ENCODE measurements at regions not wholly inside any gene's neighbourhood (a gene's known extent, or its start where the extent isn't known, plus 50 kb on each side); places are given as distances from the start of the nearest gene placed in this dataset.

DNA sequence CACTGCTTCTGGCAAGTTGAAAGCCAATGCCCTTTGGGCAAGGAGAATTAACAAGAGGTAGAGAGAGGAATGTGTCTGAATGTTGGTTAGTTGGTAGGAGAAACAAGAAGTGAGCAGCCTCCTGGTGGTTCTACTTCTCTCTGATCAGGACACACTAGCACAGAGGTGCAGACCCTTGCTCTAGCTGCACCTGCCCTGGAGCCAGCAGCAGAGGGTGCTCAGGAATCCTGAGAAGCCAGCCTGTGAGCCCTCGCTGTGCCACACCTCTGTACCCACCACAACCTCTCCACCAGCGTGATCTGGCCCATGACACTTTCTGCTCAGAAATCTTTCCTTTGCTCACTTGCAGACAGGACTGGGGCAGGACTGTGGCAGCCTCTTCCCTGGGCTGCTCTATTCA, 364.7 kb downstream of the RPS24 start:
- TF ChIP-seq, protein P1, sequence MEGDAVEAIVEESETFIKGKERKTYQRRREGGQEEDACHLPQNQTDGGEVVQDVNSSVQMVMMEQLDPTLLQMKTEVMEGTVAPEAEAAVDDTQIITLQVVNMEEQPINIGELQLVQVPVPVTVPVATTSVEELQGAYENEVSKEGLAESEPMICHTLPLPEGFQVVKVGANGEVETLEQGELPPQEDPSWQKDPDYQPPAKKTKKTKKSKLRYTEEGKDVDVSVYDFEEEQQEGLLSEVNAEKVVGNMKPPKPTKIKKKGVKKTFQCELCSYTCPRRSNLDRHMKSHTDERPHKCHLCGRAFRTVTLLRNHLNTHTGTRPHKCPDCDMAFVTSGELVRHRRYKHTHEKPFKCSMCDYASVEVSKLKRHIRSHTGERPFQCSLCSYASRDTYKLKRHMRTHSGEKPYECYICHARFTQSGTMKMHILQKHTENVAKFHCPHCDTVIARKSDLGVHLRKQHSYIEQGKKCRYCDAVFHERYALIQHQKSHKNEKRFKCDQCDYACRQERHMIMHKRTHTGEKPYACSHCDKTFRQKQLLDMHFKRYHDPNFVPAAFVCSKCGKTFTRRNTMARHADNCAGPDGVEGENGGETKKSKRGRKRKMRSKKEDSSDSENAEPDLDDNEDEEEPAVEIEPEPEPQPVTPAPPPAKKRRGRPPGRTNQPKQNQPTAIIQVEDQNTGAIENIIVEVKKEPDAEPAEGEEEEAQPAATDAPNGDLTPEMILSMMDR (conservative IDR thresholded peaks at IDR 0.05; ENCODE audit: low read depth, low read length) = no peak
- TF ChIP-seq EZH2 (IDR thresholded peaks at IDR 0.05; ENCODE audit: borderline replicate concordance, low read depth, low read length, poor library complexity, severe bottlenecking) = no peak
